GM23248 (cell line): ENCODE measurements at regions not wholly inside any gene's neighbourhood (a gene's known extent, or its start where the extent isn't known, plus 50 kb on each side); places are given as distances from the start of the nearest gene placed in this dataset.

Experiments
- DNase-seq: peaks from one replicate; pipeline ENCODE4 v3.0.0-alpha.2; 2015
- H2AFZ ChIP-seq: fragments of 200-600 bp; sonication (generic); 2 replicates; pipeline ENCODE4 v1.6.1; 2016; ENCODE audit warnings: antibody characterized with exemption
- H3F3A ChIP-seq: fragments of 200-600 bp; sonication (generic); 2 replicates; pipeline ENCODE4 v1.6.1; 2016; ENCODE audit warnings: mild to moderate bottlenecking, antibody characterized with exemption, mixed run types; ENCODE audit not compliant: insufficient read depth
- H3K27ac ChIP-seq: fragments of 200-600 bp; sonication (generic); 2 replicates; pipeline ENCODE4 v1.5.1; 2016; ENCODE audit warnings: mild to moderate bottlenecking
- H3K27me3 ChIP-seq: fragments of 200-600 bp; sonication (generic); replicated peaks from 2 replicates; pipeline ENCODE4 v1.6.1; 2016; ENCODE audit warnings: mild to moderate bottlenecking; ENCODE audit not compliant: insufficient read depth
- H3K36me3 ChIP-seq: fragments of 200-600 bp; sonication (generic); 2 replicates; pipeline ENCODE4 v1.6.1; 2016; ENCODE audit warnings: low read depth, mild to moderate bottlenecking
- H3K4me1 ChIP-seq: fragments of 200-600 bp; sonication (generic); 2 replicates; pipeline ENCODE4 v1.6.1; 2016; ENCODE audit warnings: mild to moderate bottlenecking; ENCODE audit not compliant: insufficient read depth
- H3K4me2 ChIP-seq: fragments of 200-600 bp; sonication (generic); one replicate; pipeline ENCODE4 v1.6.1; 2016; ENCODE audit warnings: mild to moderate bottlenecking; ENCODE audit not compliant: unreplicated experiment
- H3K4me3 ChIP-seq: fragments of 200-600 bp; sonication (generic); 2 replicates; pipeline ENCODE4 v1.5.1; 2016; ENCODE audit warnings: mild to moderate bottlenecking
- H3K79me2 ChIP-seq: fragments of 200-600 bp; sonication (generic); 2 replicates; pipeline ENCODE4 v1.6.1; 2016; ENCODE audit warnings: mild to moderate bottlenecking; ENCODE audit not compliant: insufficient read depth
- H3K9ac ChIP-seq: fragments of 200-600 bp; sonication (generic); 2 replicates; pipeline ENCODE4 v1.6.1; 2016; ENCODE audit warnings: mild to moderate bottlenecking
- H3K9me2 ChIP-seq: fragments of 200-600 bp; sonication (generic); 2 replicates; pipeline ENCODE4 v1.6.1; 2016; ENCODE audit warnings: mixed run types, mild to moderate bottlenecking, moderate library complexity; ENCODE audit not compliant: insufficient read depth
- H3K9me3 ChIP-seq: fragments of 200-600 bp; sonication (generic); one replicate; pipeline ENCODE4 v1.6.1; 2017; ENCODE audit warnings: low read depth
- H4K20me1 ChIP-seq: fragments of 200-600 bp; sonication (generic); 2 replicates; pipeline ENCODE4 v1.6.0; 2016; ENCODE audit not compliant: insufficient read depth
- EZH2 ChIP-seq: fragments of 200-600 bp; sonication (generic); IDR thresholded peaks from 2 replicates; pipeline ENCODE4 v1.6.1; 2018; ENCODE audit warnings: antibody characterized with exemption, mild to moderate bottlenecking; ENCODE audit not compliant: insufficient read depth, poor library complexity, severe bottlenecking
- EZH2phosphoT487 ChIP-seq: fragments of 200-600 bp; sonication (generic); IDR thresholded peaks from 2 replicates; pipeline ENCODE4 v1.6.1; 2018; ENCODE audit warnings: antibody characterized with exemption, moderate library complexity, mild to moderate bottlenecking, low read depth; ENCODE audit not compliant: insufficient read depth
- WGBS, 2 experiments: methylation state at CpG; one replicate each; pipeline ENCODE4 v1.1.6; 2015 to 2017; ENCODE audit warnings: low lambda C conversion rate in 2 of 2, low coverage in 1 of 2; ENCODE audit errors: missing lambda C conversion rate in 2 of 2; 5-methylcytosine and 5-hydroxymethylcytosine counted together
- in situ Hi-C: fragments of 300-500 bp; cut with MboI; formaldehyde crosslinking; loops from 2 replicates; pipeline ENCODE4 v1.15.0; 2020

DNA sequence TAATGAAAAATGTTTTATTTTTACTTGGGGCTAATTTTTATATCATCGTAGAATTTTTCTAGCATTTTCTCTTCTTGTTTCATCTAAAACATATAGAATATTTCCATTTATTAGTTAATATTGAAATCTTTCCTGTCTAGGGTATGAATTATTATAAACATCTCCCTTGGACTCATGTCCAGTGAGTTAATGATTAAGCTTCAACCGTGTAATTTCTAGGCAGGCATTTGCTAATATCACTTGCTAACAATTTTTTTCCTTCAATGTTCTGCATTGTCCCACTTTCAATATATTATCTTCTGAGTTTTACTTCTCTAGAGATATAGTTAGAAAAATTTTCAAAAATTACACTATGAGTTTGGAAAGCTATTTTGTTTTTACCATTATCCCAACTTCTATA, 1371.6 kb upstream of the EPHA6 start:
- H3K27me3 ChIP-seq, result no peaks in the 10 kb centered on the region
- TF ChIP-seq EZH2phosphoT487, result no peak
- no peak for TF ChIP-seq EZH2
- in situ Hi-C loops, result no loop called here
- no peaks in the 10 kb centered on the region for H3K36me3 ChIP-seq
- no peaks in the 10 kb centered on the region for H3F3A ChIP-seq
- no peak overlapping the region for H2AFZ ChIP-seq
- no peaks in the 10 kb centered on the region for H3K9me3 ChIP-seq
- WGBS, 2 experiments, result 15 to 22% methylated on average over 2 of the region's 2 CpGs
- no peak for DNase-seq
- no peak overlapping the region for H3K27ac ChIP-seq
- no peak overlapping the region for H3K9ac ChIP-seq
- no peak overlapping the region for H3K4me2 ChIP-seq
- H3K4me3 ChIP-seq, result no peak overlapping the region
- H4K20me1 ChIP-seq, result no peaks in the 10 kb centered on the region
- H3K4me1 ChIP-seq, result no peaks in the 10 kb centered on the region
- H3K9me2 ChIP-seq, result peaks cover 4% of the 10 kb centered on the region; the same call in 1 of the 2 replicates
- H3K79me2 ChIP-seq, result no peaks in the 10 kb centered on the region

DNA sequence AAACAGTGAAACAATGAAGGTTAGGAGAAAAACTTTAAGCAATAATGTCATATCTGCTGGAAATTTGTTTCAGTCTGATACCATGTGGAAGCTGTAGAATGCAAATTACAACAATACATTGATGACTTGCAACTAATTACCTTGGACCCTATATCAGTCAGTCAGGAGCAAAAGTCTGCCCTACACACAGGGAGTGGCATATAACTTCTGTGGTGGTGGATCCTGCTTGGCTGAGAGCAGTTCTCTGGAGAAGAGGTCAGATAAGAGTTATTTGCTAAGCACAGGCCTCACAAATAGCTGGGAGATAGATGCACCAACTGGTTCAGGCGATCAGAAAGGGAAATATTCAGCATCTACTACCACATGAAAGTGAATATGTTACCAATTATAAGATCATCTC, 1364.6 kb upstream of the EPHA6 start:
- Histone ChIP-seq H3K4me3 (no peak overlapping the region), H3K9me3 (no peaks in the 10 kb centered on the region), H3K9ac (no peak overlapping the region), H2AFZ (no peak overlapping the region), H3K9me2 (peaks cover 4% of the 10 kb centered on the region; the same call in 1 of the 2 replicates), H3K4me1 (no peaks in the 10 kb centered on the region), H3K27ac (no peak overlapping the region), H3K36me3 (no peaks in the 10 kb centered on the region), H4K20me1 (no peaks in the 10 kb centered on the region), H3K4me2 (no peak overlapping the region), H3F3A (no peaks in the 10 kb centered on the region), H3K27me3 (no peaks in the 10 kb centered on the region), H3K79me2 (no peaks in the 10 kb centered on the region)
- WGBS, 2 experiments, result 0 to 5% methylated on average over 1 of the region's 1 CpG
- no peak for DNase-seq
- TF ChIP-seq EZH2phosphoT487 (no peak), EZH2 (no peak)
- in situ Hi-C loops, result no loop called here

- H3K9me3 ChIP-seq, result no peaks in the 10 kb centered on the region
- no peaks in the 10 kb centered on the region for H3K4me1 ChIP-seq
- TF ChIP-seq EZH2, result no peak
- TF ChIP-seq EZH2phosphoT487, result no peak
- in situ Hi-C loops, result no loop called here
- no peaks in the 10 kb centered on the region for H3K36me3 ChIP-seq
- no peaks in the 10 kb centered on the region for H3K79me2 ChIP-seq
- no peak for DNase-seq
- H3K4me2 ChIP-seq, result no peak overlapping the region
- no peaks in the 10 kb centered on the region for H3F3A ChIP-seq
- no peaks in the 10 kb centered on the region for H3K9me2 ChIP-seq
- H4K20me1 ChIP-seq, result no peaks in the 10 kb centered on the region
- WGBS, 2 experiments, result 40 to 42% methylated on average over 2 of the region's 2 CpGs
- H3K9ac ChIP-seq, result no peak overlapping the region
- H2AFZ ChIP-seq, result no peak overlapping the region
- H3K27ac ChIP-seq, result no peak overlapping the region
- H3K4me3 ChIP-seq, result no peak overlapping the region
- H3K27me3 ChIP-seq, result no peaks in the 10 kb centered on the region
These were observed 1361.2 kb upstream of the EPHA6 start for GRCh38 chr3:95453242-95453641.

GRCh38 chr3:95456835-95457234, 1357.6 kb upstream of the EPHA6 start:
- no peak overlapping the region for H3K4me2 ChIP-seq
- no peaks in the 10 kb centered on the region for H3K36me3 ChIP-seq
- H3K9me2 ChIP-seq, result no peaks in the 10 kb centered on the region
- H3K27ac ChIP-seq, result no peak overlapping the region
- no peak overlapping the region for H3K4me3 ChIP-seq
- DNase-seq, result no peak
- no peaks in the 10 kb centered on the region for H3K27me3 ChIP-seq
- in situ Hi-C loops, result no loop called here
- H3K9me3 ChIP-seq, result no peaks in the 10 kb centered on the region
- H3K9ac ChIP-seq, result no peak overlapping the region
- H3F3A ChIP-seq, result no peaks in the 10 kb centered on the region
- TF ChIP-seq EZH2phosphoT487, result no peak
- no peak for TF ChIP-seq EZH2
- H2AFZ ChIP-seq, result no peak overlapping the region
- no peaks in the 10 kb centered on the region for H3K79me2 ChIP-seq
- H4K20me1 ChIP-seq, result no peaks in the 10 kb centered on the region
- H3K4me1 ChIP-seq, result no peaks in the 10 kb centered on the region

DNA sequence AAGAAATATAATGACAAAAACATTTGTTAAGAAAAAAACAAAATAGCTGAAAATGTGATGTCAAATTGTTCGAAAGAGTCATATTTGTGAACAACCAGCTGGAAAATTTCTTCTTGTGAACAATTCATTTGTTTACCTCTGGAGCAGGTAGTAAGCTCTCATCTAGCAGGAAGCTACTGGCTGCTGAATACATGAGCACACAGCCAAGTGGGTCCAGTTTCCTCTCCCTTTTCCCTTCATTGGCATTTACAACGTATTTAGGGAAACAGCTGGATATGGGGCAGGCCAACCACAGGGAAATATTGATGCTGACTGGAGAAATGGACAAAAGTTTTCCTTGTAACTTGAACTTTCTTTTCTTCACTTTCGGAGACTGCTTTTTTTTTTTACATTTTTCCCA, 1354.7 kb upstream of the EPHA6 start:
- Histone ChIP-seq H3K79me2 (no peaks in the 10 kb centered on the region), H3K9me2 (no peaks in the 10 kb centered on the region), H3F3A (no peaks in the 10 kb centered on the region), H3K4me3 (no peak overlapping the region), H3K27ac (no peak overlapping the region), H3K4me1 (no peaks in the 10 kb centered on the region), H3K9ac (no peak overlapping the region), H3K36me3 (no peaks in the 10 kb centered on the region), H3K9me3 (no peaks in the 10 kb centered on the region), H3K27me3 (no peaks in the 10 kb centered on the region), H2AFZ (no peak overlapping the region), H3K4me2 (no peak overlapping the region), H4K20me1 (no peaks in the 10 kb centered on the region)
- in situ Hi-C loops, result no loop called here
- WGBS, 2 experiments, result 0 to 2% methylated on average over 3 of the region's 3 CpGs
- no peak for DNase-seq
- TF ChIP-seq EZH2 (no peak), EZH2phosphoT487 (no peak)
